Heart left ventricle (tissue), 13 donors: ENCODE measurements at regions not wholly inside any gene's neighbourhood (a gene's known extent, or its start where the extent isn't known, plus 50 kb on each side); places are given as distances from the start of the nearest gene placed in this dataset.

Experiments
- CTCF ChIP-seq, 12 donors: fragments of 200-600 bp; sonication (generic) in 4 of 12; IDR thresholded peaks; one replicate each; pipeline versions ENCODE4 v1.5.0 to v1.8.0; 2018 to 2022; ENCODE audit warnings: antibody characterized with exemption in 12 of 12, mild to moderate bottlenecking in 5 of 12
- POLR2A ChIP-seq, 2 donors: fragments of 450-650 bp; IDR thresholded peaks; one replicate each; pipeline ENCODE4 v1.6.1; 2017; ENCODE audit warnings: antibody characterized with exemption in 2 of 2, mild to moderate bottlenecking in 2 of 2, moderate library complexity in 2 of 2
- donor health status: ischemic (EF 13 %, LVEDD 7.1; RV severe dilation, severe dysfunction).
- donor health status: DM: no; HTN: yes; CAD: no.
- donor health status: DM: no; HTN: no; CAD: no.
- donor health status: ischemic (EF 25% LVEDD 6.9; RV normal size, moderate dysfunction).
- donor health status: ischemic (EF 25% LVEDD 5.7; RV mildly dilated, moderate dysfunction).
- donor health status: ischemic (EF 35%, LVEDD 5.7; RV mildly dilated, moderate dysfunction).
- donor health status: nonischemic (EF 11% LVEDD 7.7; RV severe dilation, severe dysfunction).
- donor health status: DM: yes; HTN: yes; CAD: no.
- donor health status: PGD.
- donor health status: ischemic (EF 29% LVEDD 5.4; RV normal size, mild dysfunction).
- donor health status: nonischemic (EF 23%, LVEDD 6.1; RV moderate dilation, normal function).

DNA sequence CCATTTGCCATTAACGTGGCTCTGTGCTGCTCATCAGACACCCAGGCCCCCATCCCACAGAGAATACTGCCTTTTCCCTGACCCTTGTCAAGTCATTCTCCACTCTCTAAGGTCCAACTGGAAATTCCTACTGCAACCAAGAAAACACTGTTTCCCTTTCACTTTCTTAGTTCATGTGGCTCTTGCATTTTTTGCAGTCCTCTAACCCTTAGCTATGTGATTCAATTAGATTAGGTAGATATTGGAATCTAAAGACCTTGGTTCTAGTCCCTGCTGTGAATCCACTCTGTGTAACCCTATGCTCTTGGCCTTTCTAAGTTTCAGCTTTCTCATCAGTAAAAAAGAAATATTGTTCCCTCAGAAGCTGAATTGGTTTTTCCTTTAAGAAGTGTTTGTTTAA is 649.4 kb downstream of the CCDC171 start:
- no peak for TF ChIP-seq POLR2A (IDR thresholded peaks at IDR 0.05)
- TF ChIP-seq CTCF (IDR thresholded peaks at IDR 0.05): no peak
